ENCODE measurements at regions not wholly inside any gene's neighbourhood (a gene's known extent, or its start where the extent isn't known, plus 50 kb on each side); places are given as distances from the start of the nearest gene placed in this dataset.

GRCh38 chr17:79479876-79480275 lies 131.0 kb downstream of the RBFOX3 start:
- TF ChIP-seq CTCF (IDR thresholded peaks at IDR 0.05; ENCODE audit: poor library complexity, severe bottlenecking) (no peak), EP300 (conservative IDR thresholded peaks at IDR 0.05; ENCODE audit: poor library complexity, severe bottlenecking) (no peak), SMC3 (conservative IDR thresholded peaks at IDR 0.05; ENCODE audit: poor library complexity) (no peak), MXI1 (conservative IDR thresholded peaks at IDR 0.05; ENCODE audit: poor library complexity, severe bottlenecking) (no peak), RAD21 (conservative IDR thresholded peaks at IDR 0.05) (no peak), TAF1 (IDR thresholded peaks at IDR 0.05; ENCODE audit: low read depth) (no peak), POLR2AphosphoS5 (IDR thresholded peaks at IDR 0.05) (no peak), EZH2 (IDR thresholded peaks at IDR 0.05; ENCODE audit: borderline replicate concordance, insufficient read depth, low read length, poor library complexity, severe bottlenecking) (no peak)
- TF ChIP-seq, protein P1, sequence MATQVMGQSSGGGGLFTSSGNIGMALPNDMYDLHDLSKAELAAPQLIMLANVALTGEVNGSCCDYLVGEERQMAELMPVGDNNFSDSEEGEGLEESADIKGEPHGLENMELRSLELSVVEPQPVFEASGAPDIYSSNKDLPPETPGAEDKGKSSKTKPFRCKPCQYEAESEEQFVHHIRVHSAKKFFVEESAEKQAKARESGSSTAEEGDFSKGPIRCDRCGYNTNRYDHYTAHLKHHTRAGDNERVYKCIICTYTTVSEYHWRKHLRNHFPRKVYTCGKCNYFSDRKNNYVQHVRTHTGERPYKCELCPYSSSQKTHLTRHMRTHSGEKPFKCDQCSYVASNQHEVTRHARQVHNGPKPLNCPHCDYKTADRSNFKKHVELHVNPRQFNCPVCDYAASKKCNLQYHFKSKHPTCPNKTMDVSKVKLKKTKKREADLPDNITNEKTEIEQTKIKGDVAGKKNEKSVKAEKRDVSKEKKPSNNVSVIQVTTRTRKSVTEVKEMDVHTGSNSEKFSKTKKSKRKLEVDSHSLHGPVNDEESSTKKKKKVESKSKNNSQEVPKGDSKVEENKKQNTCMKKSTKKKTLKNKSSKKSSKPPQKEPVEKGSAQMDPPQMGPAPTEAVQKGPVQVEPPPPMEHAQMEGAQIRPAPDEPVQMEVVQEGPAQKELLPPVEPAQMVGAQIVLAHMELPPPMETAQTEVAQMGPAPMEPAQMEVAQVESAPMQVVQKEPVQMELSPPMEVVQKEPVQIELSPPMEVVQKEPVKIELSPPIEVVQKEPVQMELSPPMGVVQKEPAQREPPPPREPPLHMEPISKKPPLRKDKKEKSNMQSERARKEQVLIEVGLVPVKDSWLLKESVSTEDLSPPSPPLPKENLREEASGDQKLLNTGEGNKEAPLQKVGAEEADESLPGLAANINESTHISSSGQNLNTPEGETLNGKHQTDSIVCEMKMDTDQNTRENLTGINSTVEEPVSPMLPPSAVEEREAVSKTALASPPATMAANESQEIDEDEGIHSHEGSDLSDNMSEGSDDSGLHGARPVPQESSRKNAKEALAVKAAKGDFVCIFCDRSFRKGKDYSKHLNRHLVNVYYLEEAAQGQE (IDR thresholded peaks at IDR 0.05; ENCODE audit: borderline replicate concordance), result no peak

Data from neural cell (in vitro differentiated cells).